NCI-H82 treated with DMSO at 0.1 percent for 48 hours (cell line): ENCODE measurements at regions not wholly inside any gene's neighbourhood (a gene's known extent, or its start where the extent isn't known, plus 50 kb on each side); places are given as distances from the start of the nearest gene placed in this dataset.

Experiments used
- DNase-seq: peaks from one replicate; lab custom pipeline; 2025; ENCODE audit not compliant: unreplicated experiment; lab: John Stamatoyannopoulos, UW

DNA sequence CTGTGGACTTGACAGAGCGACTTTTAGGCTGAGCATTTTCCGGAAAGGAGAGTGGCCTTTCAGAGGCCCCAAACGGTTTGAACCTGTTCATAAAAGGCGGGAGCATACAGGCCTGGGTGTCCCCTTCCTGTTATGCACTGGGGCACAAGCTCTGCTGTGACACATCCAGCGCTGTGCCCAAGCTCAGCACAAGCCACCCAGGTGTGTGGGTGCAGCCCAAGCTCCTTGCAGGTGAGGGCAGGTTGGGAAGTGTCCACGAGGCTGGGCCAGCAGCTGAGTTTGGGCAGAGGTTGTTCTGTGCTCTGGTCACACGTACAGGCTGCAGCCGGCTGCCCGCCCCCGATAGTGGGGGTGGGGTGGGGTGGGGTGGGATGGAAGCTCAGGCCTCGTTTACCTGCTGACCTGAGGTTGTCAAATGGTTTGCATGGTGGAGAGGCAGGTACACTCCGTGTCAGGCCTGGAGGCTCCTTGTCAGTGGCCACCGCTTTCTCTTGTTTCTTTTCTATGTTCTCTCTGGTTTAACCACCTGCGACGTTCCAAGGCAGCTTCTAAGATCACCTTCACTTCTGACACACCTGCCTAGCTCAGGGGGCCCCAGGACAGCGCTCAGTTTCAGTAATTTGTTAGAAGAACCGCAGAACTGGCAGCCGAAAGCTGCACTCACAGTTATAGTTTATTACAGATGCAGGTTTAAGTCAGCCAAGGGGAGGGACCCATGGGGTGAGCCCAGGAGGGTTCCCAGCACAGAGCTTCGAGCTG lies 194.7 kb upstream of the CIBAR2 start:
- no peak for DNase-seq

DNA sequence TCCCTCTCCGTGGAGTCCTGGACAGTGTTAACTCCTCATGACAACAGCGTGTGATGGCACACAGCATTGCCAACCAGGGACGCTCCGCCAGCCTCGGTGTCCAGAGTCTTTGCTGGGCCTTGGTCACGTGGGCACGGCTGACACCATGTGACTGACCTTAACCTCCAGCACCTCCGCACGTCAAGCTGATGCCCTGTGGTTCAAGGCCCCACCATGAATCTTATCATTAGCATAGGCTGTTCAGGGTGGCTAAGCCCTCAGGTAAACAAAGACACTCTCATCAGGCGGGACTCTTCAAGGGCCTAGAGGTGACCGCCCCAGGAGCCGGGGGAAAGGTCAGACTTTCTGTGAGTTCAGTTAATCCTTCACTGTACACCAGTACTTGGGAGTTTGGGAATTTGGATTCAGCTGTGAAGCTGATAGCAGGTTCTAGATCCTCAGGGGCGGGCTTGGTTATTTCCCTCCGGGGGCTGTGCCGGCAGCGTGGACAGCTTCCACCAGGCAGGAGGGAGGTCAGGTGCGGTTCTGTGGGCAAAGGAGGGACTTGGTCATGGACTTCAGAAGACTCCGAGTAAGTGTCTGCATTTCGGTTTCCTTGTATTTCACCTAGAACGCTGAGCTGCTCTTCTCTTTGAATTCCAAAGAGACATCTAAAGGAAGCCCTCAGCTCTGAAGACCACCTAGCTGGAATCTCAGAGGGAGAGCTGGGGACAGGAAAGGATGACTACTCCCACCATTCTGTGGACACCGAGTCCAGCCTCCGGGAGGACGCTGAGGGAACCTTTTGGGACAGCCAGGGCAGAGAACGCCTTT lies 195.5 kb upstream of the CIBAR2 start:
- DNase-seq: no peak

DNA sequence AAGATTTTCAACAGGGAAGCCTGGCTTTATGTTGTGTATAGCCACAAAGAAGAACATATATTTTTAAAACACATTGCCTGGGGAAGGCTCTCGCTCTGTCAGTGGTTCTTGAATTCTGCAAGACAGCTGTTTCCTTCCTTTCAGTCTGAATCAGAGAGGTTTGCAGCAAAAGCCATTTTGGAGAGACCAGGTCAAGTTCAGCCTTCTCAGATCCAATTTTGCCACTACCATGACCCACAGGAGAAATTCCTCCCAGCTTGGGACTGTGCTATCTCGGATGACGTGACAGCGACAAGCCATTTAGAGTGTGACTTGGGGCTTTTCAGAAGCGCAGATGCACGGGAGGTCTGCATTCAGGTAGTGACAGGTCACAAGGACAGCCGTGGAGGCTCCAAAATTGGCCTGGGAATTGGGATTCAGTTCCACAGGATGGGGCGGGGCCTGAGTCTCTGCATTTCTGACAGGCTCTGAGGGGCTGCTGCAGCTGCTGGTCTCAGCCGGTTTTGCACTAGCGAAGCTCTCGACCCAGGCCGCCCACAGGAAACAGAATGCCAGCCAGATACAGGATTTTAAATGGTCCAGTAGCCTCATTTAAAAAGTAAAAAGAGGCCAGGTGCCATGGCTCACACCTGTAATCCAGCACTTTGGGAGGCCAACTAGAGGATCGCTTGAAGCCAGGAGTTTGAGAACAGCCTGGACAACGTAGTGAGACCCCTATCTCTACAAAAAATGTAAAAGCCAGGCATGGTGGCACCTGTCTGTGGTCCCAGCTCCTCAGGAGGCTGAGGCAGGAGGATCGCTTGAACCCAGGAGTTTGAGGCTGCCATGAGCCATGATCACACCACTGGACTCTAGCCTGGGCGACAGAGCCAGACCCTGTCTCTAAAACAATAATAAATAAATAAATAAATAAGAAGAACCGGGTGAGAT lies 196.6 kb upstream of the CIBAR2 start:
- no peak for DNase-seq

DNA sequence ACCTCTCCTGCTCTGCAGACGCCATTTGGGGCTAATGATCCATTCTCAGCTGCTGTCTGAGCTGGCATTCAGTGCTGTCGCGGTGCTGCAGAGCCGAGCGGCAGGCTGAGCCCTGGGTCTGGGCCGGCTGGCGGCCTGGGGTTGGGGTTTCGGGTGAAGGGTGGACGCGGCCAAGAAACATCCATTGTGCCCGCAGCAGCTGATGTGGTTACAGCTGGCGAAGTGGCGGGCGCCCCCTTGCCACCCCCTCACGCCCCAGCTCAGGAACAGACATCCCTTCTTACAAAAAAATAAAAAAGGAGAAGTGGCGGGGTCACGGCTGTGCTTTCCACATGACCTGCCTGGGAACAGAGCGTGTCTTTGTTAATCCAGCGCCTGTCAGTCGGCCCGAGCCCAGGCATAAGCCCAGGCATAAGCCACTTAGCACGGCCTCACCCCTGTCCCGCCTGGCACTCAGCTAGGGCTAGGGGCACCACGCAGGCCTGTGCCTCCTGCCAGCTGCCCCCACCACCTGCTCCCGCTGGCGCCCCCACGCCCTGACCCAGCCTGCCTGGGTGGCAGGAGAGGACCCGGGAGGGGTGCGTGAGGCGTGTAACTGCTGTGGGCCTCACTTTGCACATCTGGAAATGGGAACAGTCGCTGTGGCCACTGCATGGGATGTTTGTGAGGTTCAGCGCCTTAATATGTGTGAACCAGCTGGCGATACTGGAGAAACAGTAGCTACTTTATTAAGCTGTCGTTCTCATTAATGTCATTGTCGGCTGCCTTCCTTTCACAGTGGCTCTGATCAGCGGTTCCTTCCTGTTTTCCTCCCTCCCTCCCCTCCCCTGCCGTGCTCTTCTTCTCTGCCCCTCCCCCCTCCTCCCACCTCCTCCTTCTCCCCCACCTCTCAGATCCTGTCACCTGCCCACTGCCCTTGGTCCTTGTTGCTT lies 197.7 kb upstream of the CIBAR2 start:
- DNase-seq: peak; percentile 37

DNA sequence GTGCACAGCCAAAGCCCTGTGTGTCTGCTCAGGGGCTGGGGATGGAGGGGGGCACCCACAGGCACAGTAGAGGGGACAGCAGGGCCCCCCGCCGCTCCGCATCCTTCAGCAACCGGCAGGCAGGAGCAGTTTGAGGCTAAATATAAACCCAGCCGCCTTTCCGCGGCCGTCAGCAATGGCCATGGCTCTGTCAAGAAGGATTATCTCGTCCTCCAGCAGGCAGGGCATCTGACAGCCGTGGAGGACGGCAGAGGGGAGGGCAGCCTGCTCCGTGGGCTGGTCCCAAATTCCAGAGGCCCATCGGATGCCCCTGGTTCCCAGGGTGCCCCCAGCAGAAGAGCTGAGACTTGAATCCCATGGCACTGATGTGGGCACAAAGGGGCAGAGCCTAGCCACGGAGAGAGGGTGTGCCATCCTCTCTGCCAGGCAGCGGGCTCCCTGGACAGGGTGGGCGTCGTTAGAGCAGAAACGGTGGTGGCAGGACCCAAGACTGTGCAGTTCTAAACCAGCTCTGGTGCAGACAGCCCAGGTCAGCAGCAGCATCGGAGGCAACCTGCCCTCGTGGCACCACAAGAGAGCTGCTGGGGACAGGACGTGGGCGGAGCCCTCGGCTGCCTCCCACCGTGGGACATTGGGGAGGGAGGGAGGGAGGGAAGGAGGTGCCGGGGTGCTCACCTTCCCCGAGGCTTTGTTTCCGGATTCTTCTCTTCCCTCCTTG lies 198.8 kb upstream of the CIBAR2 start:
- DNase-seq: no peak

DNA sequence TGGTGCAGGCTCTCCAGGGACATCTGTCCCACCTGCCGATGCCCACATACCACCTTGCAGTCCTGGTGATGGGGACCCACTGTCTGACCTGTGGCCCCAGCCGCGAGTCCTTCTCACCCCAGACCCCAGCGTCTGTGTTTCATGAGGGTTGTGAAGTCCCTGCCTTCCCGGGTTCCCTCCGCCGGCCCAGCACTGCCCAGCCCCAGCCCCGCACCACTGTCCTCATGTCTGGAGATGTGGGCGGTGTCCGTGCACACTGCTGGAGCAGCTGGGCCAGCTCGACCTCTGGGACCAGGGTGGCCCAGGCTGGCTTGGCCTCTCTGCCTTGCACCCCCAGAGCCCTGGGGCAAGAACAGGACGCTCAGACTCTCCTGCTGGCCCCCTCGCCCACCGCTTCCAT lies 199.5 kb upstream of the CIBAR2 start:
- DNase-seq: no peak

DNA sequence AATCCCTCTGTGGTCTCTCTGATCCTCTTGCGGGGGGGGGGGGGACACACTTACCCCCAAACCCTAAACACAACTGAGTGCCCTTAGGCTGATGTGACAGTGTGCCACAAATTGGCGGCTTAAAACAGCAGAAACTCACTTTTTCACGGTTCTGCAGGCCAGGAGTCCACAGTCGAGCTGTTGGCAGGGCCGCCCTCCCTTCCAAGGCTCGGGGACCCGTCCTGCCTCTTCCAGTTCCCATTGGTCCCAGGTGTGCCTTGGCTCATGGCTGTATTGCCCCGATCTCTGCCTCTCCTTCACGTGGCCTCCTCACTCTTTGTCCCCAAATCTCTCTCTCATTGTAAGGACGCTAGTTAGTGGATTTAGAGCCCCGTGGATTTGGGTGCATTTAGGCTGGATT lies 199.9 kb upstream of the CIBAR2 start:
- DNase-seq: no peak

DNA sequence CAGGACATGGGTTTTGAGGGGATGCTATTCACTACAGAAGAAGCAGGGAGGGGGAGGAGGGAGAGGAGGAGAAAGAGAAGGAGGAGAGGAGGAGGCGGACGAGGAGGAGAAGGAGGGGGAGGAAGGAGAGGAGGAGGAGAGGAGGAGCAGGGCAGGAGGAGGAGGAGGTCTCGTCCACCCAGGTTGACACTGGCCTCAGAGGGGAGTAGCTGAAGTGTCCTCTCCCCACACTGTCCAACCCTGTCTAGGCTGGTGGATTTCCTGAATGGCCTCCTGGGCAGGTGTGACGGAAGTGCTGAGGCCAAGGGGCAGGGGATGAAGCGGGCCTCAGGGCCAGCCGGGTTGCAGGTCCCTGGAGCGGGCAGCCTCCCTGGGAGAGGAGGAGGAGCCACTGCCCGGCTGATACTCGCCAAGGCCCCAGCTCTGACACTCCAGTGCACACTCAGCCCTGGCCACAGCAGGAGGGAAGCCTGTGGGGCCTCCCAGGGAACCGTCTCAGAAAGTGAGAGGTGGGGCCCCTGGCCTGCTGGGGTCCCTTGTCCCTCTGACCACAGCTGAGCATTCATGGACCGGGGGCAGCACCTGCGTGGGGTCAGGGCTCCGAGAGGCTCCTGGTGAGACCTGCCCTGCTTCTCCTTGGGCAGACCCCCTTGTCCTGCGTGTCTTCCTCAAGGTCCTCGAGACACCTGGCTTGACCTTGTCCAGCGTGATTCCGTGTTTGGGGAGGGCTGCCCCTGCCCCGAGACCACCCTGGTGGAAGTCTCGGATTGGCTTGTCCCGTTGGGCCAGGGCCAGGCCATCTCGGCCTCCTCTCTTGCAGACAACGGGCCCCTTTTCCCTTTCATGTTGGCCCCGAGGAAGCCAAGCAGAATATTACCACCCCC lies 200.6 kb upstream of the CIBAR2 start:
- DNase-seq: no peak

DNA sequence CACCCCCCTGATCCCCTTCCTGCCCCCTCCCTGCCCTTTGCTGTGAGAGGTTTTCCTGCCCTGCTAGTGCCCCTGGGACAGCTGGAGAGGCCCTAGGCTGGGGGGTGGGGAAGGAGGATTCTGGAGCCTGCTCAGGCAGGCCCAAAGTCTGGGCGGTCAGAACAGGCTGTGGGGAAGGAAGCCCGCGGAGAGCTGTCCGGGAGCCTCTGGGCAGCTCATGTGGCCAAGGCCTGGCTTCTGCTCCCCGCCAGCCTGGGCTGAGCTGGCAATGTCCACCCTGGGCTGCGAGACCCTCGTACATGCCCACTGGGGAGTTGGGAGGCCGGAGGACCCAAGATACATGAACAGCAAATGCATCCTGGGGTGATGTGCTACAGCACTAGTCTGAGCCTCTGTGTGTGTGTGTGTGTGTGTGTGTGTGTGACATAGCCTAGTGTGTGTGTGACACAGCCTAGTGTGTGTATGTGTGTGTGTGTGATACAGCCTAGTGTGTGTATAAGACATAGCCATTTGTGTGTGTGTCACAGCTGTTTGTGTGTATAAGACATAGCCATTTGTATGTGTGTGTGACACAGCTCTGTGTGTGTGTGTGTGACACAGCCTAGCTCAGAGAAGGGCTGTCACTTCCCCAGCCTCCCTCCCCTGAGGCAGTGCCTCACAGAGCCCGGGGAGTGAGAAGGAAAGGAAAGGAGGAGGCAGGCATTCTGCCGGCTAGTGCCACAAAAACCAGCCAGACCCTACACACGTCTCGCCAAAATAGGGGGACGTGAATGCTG lies 201.4 kb upstream of the CIBAR2 start:
- no peak for DNase-seq

DNA sequence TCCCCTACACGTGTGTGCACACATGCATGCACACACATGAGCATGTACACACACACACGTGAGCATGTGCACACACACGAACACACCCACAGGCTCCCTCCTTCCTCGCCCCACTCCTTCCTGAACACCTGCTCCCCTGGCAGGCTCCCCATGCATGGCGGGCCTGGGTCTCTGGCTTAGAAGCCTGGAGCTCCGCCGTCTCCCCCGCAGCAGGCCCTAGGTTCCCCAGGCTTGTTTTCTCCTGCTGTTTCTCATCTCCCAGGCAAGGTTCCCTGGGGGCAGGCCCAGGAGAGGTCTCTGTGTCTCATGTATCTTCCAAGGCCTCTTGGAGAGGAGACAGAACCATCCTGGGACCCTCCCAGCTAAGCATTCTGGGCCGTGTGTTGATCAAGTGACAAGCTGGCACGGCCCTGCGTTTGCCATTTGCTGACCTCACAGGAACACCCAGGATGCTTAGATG lies 202.3 kb upstream of the CIBAR2 start:
- no peak for DNase-seq

DNA sequence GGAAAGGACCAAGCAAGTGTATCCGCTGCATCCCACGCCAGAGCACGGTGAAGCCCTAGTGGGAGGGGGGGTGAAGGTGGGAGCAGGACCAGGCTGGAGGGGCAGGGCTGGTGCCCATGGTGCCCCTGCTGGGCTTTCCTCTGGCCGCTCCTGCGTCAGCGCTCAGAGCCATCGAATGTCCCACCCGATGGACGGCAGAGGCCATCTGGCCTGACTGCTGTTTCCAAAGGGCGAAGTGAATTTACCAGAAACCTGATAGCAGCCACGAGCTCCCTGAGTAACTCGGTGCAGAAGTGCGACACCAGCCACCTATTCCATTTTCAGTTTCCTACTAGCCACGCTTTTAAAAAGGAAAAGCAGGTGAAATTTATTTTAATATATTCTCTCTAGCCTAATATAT lies 203.6 kb upstream of the CIBAR2 start:
- no peak for DNase-seq

DNA sequence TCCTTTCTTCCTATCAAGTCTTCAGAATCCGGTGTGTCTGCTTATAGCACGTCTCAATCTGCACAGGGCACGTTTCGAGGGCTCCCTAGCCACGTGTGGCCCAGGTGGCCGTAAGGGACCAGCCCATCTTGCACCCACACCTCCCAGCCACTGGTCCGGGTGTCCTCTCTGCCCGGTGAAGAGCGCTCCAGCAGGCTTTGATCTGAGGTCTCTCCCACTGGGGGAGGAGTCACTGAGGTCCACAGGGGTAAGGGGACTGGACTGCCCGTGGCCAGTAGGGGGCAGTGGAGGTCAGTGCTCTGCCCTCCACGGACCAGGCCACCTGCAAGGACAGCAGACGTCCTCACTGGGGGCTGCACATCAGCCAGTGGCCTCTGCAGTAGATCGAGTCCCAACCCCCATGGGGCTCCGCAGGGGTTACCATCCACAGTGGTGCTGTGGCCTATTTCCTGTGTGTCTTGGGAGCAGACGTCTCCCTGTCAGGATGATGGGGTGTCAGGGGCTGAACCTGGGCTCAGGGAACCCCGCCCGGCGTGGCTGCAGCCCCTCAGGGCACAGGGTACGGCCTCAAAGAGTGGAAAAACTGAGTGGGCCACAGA lies 204.1 kb upstream of the CIBAR2 start:
- peak; percentile 54 for DNase-seq

DNA sequence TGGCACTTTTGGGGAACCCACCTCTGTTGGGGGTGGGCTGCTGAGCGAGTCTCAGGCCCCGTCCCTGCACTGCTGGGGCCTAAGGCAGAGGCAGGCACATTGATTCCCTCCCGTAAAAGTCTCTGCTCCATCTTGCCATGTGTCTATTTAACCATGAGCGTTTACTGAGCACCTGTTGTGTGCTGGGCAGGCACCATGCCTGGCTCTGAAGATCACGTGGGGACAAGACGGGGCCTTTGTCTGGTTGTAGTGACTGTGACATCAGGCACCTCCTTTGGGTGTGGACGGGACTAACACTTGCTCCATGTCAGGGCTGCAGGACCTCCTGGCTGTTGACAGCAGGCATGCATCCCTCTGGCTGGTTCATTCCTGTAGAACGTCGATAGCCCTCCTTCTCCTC lies 204.7 kb upstream of the CIBAR2 start:
- no peak for DNase-seq

DNA sequence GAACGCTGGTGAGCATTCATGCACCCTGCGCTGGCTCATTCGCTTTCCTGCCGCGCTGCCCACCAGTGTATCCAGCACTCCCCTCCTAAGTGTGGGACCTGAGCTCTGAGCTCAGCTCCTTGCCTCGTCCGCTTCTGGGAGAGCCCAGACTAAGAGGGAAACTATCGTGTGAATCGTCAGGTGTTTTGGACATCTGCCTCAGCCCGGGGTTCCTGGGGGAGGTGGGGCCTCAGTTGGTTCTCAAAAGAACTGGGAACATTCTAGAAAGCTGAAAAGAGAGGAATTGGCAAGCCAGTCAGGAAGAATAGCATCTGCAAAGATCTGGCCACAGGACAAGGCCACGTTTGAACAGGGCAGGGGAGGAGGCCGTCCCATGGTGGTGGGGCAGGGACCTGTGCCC lies 205.4 kb upstream of the CIBAR2 start:
- DNase-seq: no peak

DNA sequence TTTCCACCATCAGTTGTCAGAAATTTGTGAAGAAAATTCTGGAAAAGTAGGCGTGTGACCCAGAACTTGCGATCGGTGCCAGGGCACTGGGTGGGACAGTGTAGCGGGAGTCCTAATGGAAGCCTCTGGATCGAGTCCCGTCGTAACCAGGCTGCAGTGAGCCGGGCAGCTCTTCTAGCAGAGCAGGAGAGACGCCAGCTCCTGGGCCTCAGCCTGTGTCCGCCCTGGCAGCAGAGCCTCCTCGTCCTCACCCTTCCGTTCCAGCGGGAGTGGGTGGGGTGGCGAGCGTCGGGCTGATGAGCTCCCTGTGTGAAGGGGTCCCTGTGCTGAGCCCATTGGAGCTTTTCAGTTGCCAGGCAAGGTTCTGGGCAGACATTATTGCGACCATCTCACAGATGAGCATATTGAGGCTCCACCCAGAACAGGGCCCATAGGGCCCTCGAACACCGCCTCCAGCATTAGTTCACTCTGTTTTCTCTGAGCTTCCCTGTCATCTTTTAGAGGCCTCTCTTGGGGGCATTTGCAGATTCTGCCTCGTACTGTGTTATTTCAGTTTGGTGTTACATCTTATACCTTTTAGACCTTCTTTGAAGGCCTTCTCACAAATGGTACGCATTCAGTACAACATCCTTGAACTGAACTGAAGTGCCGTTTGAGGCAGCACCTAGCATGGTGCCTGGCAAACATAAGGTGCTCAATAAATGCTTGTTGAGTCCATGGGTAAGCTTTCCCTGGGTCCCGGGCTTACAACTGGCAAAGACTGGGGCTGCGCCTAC lies 207.1 kb upstream of the CIBAR2 start:
- DNase-seq: no peak

DNA sequence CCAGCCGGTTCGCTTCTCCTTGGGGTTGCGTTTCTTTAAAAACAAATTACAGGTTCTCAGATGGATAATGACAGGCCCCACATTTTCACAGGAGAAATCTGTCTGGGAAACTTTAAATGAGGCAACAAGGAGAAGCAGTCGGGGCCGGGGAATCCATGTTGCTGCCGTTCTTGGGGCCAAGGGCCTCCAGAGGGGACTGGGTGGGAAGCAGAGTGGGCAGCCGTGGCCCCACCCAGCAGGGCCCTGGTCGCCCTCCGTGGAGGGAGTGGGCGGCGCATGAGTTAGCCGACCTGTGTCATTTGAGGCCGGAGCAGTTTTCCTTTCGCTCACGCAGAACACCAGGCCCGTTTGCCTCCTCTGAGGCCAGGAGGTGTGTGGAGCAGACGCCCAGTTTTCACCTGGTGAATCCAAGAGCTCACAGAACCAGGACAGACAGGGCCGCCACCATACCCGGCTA lies 207.7 kb upstream of the CIBAR2 start:
- DNase-seq: no peak
